ENCODE measurements at regions not wholly inside any gene's neighbourhood (a gene's known extent, or its start where the extent isn't known, plus 50 kb on each side); places are given as distances from the start of the nearest gene placed in this dataset.
"Not testable (repeated sequence)": the region's sequence is repeated elsewhere in the genome, so short reads cannot be mapped to it uniquely, and the experiment has no call there.

DNA sequence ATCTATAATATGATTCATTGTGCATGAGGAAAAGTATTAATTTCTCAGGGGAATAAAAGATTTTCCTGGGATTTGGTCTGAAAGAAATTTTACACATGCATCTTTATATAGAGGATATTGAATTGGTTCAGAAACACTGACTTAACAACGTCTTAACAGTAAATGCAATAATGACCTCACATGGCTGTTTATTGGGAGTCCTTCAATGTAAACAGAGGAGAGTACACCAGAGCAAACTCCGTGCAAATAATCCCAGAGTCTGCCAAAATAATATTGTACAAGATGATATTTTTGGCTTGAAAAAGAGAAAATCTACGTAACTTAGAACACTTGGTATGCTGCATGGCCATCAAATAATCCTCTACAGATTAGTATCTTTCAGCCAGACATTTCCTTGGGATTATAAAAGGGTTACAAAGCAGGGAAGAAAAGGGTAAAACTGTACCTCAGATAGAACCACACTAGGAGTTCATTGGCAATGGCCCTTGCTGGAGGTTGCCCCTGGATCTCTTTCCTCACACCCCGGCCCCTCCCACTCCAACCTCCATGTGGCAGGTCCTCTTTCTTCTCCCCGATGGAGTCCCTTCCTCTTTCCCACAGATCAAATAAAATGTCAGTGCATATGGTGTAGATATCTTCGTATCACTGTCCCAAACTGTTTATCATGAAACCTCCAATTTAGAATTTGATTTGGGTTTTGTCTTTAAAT lies 196.4 kb downstream of the EVX1 start:
- no peaks in the 10 kb centered on the region for H3K36me3 Mint-ChIP-seq (ENCODE audit: low read depth)
- no peak for DNase-seq
- peaks cover 32% of the 10 kb centered on the region for H3K4me1 Mint-ChIP-seq (ENCODE audit: low read depth)
- H3K4me3 Mint-ChIP-seq: no peak overlapping the region
- no peak overlapping the region for H3K27ac Mint-ChIP-seq
- TF ChIP-seq, protein P1, sequence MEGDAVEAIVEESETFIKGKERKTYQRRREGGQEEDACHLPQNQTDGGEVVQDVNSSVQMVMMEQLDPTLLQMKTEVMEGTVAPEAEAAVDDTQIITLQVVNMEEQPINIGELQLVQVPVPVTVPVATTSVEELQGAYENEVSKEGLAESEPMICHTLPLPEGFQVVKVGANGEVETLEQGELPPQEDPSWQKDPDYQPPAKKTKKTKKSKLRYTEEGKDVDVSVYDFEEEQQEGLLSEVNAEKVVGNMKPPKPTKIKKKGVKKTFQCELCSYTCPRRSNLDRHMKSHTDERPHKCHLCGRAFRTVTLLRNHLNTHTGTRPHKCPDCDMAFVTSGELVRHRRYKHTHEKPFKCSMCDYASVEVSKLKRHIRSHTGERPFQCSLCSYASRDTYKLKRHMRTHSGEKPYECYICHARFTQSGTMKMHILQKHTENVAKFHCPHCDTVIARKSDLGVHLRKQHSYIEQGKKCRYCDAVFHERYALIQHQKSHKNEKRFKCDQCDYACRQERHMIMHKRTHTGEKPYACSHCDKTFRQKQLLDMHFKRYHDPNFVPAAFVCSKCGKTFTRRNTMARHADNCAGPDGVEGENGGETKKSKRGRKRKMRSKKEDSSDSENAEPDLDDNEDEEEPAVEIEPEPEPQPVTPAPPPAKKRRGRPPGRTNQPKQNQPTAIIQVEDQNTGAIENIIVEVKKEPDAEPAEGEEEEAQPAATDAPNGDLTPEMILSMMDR (IDR thresholded peaks at IDR 0.05): no peak
- H3K9me3 Mint-ChIP-seq: no peaks in the 10 kb centered on the region
- H3K27me3 Mint-ChIP-seq (ENCODE audit: insufficient read depth): peaks cover 2% of the 10 kb centered on the region

DNA sequence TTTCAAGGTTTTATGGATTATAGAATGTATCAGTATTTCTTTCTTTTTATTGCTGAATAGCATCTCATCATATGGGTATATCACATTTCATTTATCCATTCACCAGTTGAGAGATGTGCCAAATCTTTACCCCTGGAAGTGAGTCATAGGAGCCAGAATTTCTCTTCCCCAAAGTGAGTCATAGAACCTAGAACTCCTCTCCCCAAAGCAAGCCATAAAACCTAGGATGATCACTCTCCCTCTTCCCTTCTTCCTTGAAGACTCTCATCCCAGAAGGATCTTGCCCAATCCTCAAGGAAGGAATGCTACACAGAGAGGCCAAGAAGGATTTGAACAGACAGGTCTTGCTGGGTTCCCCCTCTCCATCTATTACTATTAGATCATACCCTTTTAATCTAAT lies 199.9 kb downstream of the EVX1 start:
- no peaks in the 10 kb centered on the region for H3K36me3 Mint-ChIP-seq (ENCODE audit: low read depth)

DNA sequence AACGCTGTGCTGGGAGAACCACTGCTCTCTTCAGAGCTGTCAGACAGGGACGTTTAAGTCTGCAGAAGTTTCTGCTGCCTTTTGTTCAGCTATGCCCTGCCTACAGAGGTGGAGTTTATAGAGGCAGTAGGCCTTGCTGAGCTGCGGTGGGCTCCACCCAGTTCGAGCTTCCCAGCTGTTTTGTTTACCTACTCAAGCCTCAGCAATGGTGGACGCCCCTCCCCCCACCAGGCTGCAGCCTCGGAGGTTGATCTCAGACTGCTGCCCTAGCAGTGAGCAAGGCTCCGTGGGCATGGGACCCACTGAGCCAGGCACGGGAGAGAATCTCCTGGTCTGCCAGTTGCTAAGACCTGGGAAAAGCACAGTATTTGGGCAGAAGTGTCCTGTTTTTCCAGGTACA lies 206.4 kb downstream of the EVX1 start:
- H3K9me3 Mint-ChIP-seq, H3K4me3 Mint-ChIP-seq, H3K27ac Mint-ChIP-seq: not testable (repeated sequence)

More for the DNA sequence above, 199.9 kb downstream of the EVX1 start:
- Mint-ChIP-seq H3K9me3 (no peaks in the 10 kb centered on the region), H3K27me3 (ENCODE audit: insufficient read depth) (peaks cover 4% of the 10 kb centered on the region), H3K27ac (no peak overlapping the region), H3K4me1 (ENCODE audit: low read depth) (peaks cover 19% of the 10 kb centered on the region), H3K4me3 (no peak overlapping the region)
- TF ChIP-seq, protein P1 (IDR thresholded peaks at IDR 0.05): no peak
- DNase-seq: peak; percentile 55

DNA sequence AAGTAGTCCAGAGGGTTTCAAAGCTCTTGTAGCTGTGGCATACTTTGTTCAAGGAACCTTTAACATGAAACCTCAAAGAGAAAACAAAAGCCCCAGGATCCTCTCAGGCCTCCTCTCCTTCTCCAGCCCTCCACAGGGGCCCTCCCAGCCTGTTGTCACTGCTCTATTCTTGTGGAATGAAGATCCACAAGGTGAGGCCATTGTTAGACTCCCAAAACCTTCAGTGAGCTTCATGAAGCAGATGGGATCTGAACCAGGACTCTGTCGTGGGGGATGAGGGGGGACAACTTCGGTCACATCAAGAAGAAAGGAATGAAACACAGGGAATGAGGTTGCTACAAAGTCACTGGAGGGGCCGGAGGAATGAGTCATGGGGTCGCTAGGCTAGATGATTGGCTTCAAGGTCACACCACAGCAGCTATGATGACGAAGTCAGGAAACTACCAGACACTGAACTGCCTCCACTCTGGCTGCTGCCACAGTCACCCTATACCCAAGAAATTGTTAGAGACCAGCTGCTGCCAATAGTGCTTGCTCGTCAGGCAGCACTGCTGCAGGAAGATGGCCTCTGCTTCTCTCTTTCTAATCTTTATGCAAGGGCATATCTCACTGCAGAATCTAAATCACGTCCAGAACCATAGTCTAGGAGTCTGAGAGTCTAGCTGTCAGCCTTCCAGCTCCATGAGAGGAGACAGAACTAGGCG lies 208.8 kb downstream of the HIBADH start:
- H3K4me3 Mint-ChIP-seq: peak overlapping the region; percentile 63
- H3K4me1 Mint-ChIP-seq (ENCODE audit: low read depth): peaks cover 22% of the 10 kb centered on the region
- no peaks in the 10 kb centered on the region for H3K36me3 Mint-ChIP-seq (ENCODE audit: low read depth)
- peak overlapping the region; percentile 57 for H3K27ac Mint-ChIP-seq
- peak; percentile 87 for DNase-seq
- TF ChIP-seq, protein P1 (IDR thresholded peaks at IDR 0.05): no peak
- H3K9me3 Mint-ChIP-seq: no peaks in the 10 kb centered on the region
- peaks cover 7% of the 10 kb centered on the region; the same call in 1 of the 2 replicates for H3K27me3 Mint-ChIP-seq (ENCODE audit: insufficient read depth)

More for the DNA sequence above, 206.4 kb downstream of the EVX1 start:
- DNase-seq; H3K36me3 Mint-ChIP-seq (ENCODE audit: low read depth): not testable (repeated sequence)
- Mint-ChIP-seq H3K4me1 (ENCODE audit: low read depth) (peaks cover 13% of the 10 kb centered on the region), H3K27me3 (ENCODE audit: insufficient read depth) (peaks cover 12% of the 10 kb centered on the region)

DNA sequence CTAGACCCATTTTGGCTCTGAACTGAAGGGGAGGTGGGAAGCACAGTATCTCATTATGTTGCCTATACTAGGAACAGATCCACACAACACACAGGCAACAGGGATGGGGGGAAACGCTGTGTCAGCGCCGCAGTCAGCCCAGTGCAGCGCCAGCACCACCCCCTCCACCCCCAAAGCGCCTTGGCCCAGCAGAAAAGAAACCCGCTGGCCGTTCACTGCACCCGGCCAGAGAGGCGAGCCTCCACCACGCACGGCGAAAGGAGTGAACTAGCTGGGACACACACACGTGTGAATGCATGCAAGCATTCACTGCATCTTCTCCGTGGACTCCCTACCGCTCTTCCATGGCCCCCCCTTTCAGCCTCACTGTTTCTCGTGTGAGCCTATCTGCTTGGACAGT lies 205.6 kb downstream of the HIBADH start:
- peaks cover 32% of the 10 kb centered on the region for H3K4me1 Mint-ChIP-seq (ENCODE audit: low read depth)
- not testable (repeated sequence) for DNase-seq; H3K4me3 Mint-ChIP-seq; H3K27me3 Mint-ChIP-seq (ENCODE audit: insufficient read depth); H3K9me3 Mint-ChIP-seq; H3K27ac Mint-ChIP-seq; H3K36me3 Mint-ChIP-seq (ENCODE audit: low read depth)

DNA sequence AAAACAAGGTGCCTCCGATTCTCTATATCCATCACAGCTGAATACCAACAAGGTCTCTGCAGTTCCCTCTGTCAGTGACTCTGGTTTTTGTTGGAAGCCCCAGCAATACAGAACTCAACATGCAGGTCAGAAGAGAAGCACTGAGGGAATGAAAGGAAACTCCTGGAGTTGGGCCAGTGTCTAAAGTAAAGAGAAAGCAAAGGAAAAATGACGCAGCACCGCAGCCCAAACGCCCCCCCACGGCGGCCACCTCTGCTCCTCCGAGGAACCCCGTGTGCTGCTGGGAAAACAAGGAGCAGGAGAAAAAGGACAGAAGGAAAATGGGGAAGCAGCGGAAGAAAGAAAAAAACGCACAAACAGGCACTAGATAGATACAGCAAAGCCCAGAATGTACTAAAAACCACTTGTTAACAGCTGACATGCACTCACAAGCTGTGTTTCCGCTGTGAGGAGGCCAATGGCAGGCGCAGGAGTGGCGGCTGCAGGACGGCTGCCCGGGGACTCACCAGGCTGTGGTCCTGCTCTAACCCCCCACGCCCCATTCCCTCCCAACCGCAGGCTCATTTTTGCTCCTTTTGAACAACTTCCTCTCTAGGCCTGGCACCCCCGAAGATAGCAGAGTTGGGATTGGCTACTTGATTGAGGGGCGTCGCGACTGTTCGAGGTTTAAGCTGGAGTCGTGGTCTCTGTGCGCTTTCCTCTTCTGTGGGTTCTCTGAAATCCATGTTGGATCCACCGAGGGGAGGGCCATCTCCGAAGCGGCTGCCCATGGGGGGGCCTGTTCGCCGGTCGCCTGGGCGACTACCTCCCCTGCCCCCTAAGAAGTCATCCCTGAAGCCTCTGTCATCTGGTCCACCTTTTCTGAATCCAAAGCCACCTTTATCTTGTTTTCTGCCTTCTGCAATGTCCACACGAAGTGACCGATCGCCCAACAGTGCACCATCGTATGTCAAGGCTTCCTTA lies 204.8 kb downstream of the HIBADH start:
- DNase-seq; H3K27ac Mint-ChIP-seq; H3K27me3 Mint-ChIP-seq (ENCODE audit: insufficient read depth): not testable (repeated sequence)

More for the DNA sequence above, 204.8 kb downstream of the HIBADH start:
- H3K4me3 Mint-ChIP-seq; H3K9me3 Mint-ChIP-seq; H3K36me3 Mint-ChIP-seq (ENCODE audit: low read depth): not testable (repeated sequence)
- peaks cover 34% of the 10 kb centered on the region for H3K4me1 Mint-ChIP-seq (ENCODE audit: low read depth)
